Heart right ventricle (tissue), 16 donors: ENCODE measurements at regions not wholly inside any gene's neighbourhood (a gene's known extent, or its start where the extent isn't known, plus 50 kb on each side); places are given as distances from the start of the nearest gene placed in this dataset.

ENCODE experiments used
- ATAC-seq, 8 donors: fragments of 200-7000 bp; cut with Tn5 transposase; one replicate each; pipeline ENCODE4 v1.9.1; 2020; ENCODE audit warnings: mild to moderate bottlenecking in 8 of 8, moderate library complexity in 8 of 8, moderate number of reproducible peaks in 1 of 8
- DNase-seq, 2 donors: peaks; one replicate each; pipeline ENCODE4 v3.0.0-alpha.2; 2020
- H3K27ac ChIP-seq, 10 donors: fragments of 200-600 bp; sonication (generic) in 2 of 10; one replicate each; pipeline versions ENCODE4 v1.5.0 to v1.8.0; 2020 to 2022; ENCODE audit warnings: mild to moderate bottlenecking in 3 of 10
- H3K27me3 ChIP-seq, 7 donors: fragments of 200-600 bp; one replicate each; pipeline ENCODE4 v1.8.0; 2021 to 2022; ENCODE audit warnings: mild to moderate bottlenecking in 2 of 7
- H3K36me3 ChIP-seq, 9 donors: fragments of 200-600 bp; sonication (generic) in 1 of 9; one replicate each; pipeline versions ENCODE4 v1.5.0 to v1.8.0; 2020 to 2022; ENCODE audit warnings: mild to moderate bottlenecking in 2 of 9
- H3K4me1 ChIP-seq, 9 donors: fragments of 200-600 bp; sonication (generic) in 1 of 9; one replicate each; pipeline versions ENCODE4 v1.5.0 to v1.8.0; 2020 to 2022; ENCODE audit warnings: mild to moderate bottlenecking in 4 of 9
- H3K4me3 ChIP-seq, 10 donors: fragments of 200-600 bp; sonication (generic) in 2 of 10; one replicate each; pipeline versions ENCODE4 v1.5.0 to v1.8.0; 2020 to 2022; ENCODE audit warnings: mild to moderate bottlenecking in 7 of 10, moderate library complexity in 2 of 10
- H3K9me3 ChIP-seq, 11 donors: fragments of 200-600 bp in 10 of 11; sonication (generic) in 2 of 11; one replicate each; pipeline versions ENCODE4 v1.5.0 to v1.8.0; 2013 to 2022; ENCODE audit warnings: mild to moderate bottlenecking in 2 of 11, control low read depth in 1 of 11, moderate library complexity in 1 of 11
- WGBS, 2 donors: extraction: QIAGEN DNeasy Blood & Tissue Kit; methylation state at CpG; one replicate each; pipeline ENCODE4 v1.1.7; 2013; ENCODE audit warnings: inconsistent platforms in 1 of 2; 5-methylcytosine and 5-hydroxymethylcytosine counted together
- intact Hi-C, 10 donors: fragments of 100-400 bp; cut with DNase I; formaldehyde crosslinking; loops; one replicate each; pipeline versions ENCODE4 v1.11.1 to v1.14.2; 2022
- TF ChIP-seq, protein P1 (sequence below), 9 donors: fragments of 200-600 bp; sonication (generic) in 2 of 9; IDR thresholded peaks; one replicate each; pipeline versions ENCODE4 v1.5.0 to v1.8.0; 2021 to 2022; ENCODE audit warnings: antibody characterized with exemption in 9 of 9, mild to moderate bottlenecking in 5 of 9, moderate library complexity in 1 of 9
- donor health status: Arrhythmogenic right ventricular cardiomyopathy.
- donor health status: ischemic (EF 13 %, LVEDD 7.1; RV severe dilation, severe dysfunction).
- donor health status: healthy with polysubstance abuse.
- donor health status: DM: no; HTN: yes; CAD: no.
- donor health status: DM: no; HTN: no; CAD: no.
- donor health status: ischemic (EF 25% LVEDD 6.9; RV normal size, moderate dysfunction).
- donor health status: ischemic (EF 25% LVEDD 5.7; RV mildly dilated, moderate dysfunction).
- donor health status: healthy.
- donor health status: DM: yes; HTN: yes; CAD: no.
- donor health status: Ischemic cardiomyopathy.
- donor health status: ischemic (EF 35%, LVEDD 5.7; RV mildly dilated, moderate dysfunction).
- donor health status: nonischemic (EF 11% LVEDD 7.7; RV severe dilation, severe dysfunction).
- donor health status: DM: yes; HTN: yes; CAD: no.
- donor health status: PGD.
- donor health status: ischemic (EF 29% LVEDD 5.4; RV normal size, mild dysfunction).
- donor health status: nonischemic (EF 23%, LVEDD 6.1; RV moderate dilation, normal function).

GRCh38 chr5:74519679-74520078 is 120.8 kb downstream of the ENC1 start:
- intact Hi-C loops, result loop anchor here in 1 of 10 donors (5.0 kb wide), 1 partner anchor 713 kb away; no protein-coding TSS in a partner anchor
- WGBS, 2 donors, result 96 to 97% methylated on average over 4 of the region's 4 CpGs
- Histone ChIP-seq H3K9me3 (peaks cover 0 to 19% (median 0%) of the 10 kb centered on the region in 11 donors), H3K4me1 (peaks cover 0 to 19% (median 0%) of the 10 kb centered on the region in 9 donors), H3K4me3 (no peak overlapping the region), H3K27me3 (no peaks in the 10 kb centered on the region), H3K36me3 (no peaks in the 10 kb centered on the region), H3K27ac (no peak overlapping the region)
- TF ChIP-seq, protein P1, sequence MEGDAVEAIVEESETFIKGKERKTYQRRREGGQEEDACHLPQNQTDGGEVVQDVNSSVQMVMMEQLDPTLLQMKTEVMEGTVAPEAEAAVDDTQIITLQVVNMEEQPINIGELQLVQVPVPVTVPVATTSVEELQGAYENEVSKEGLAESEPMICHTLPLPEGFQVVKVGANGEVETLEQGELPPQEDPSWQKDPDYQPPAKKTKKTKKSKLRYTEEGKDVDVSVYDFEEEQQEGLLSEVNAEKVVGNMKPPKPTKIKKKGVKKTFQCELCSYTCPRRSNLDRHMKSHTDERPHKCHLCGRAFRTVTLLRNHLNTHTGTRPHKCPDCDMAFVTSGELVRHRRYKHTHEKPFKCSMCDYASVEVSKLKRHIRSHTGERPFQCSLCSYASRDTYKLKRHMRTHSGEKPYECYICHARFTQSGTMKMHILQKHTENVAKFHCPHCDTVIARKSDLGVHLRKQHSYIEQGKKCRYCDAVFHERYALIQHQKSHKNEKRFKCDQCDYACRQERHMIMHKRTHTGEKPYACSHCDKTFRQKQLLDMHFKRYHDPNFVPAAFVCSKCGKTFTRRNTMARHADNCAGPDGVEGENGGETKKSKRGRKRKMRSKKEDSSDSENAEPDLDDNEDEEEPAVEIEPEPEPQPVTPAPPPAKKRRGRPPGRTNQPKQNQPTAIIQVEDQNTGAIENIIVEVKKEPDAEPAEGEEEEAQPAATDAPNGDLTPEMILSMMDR (IDR thresholded peaks at IDR 0.05), result no peak
- no peak for ATAC-seq
- DNase-seq, result no peak

DNA sequence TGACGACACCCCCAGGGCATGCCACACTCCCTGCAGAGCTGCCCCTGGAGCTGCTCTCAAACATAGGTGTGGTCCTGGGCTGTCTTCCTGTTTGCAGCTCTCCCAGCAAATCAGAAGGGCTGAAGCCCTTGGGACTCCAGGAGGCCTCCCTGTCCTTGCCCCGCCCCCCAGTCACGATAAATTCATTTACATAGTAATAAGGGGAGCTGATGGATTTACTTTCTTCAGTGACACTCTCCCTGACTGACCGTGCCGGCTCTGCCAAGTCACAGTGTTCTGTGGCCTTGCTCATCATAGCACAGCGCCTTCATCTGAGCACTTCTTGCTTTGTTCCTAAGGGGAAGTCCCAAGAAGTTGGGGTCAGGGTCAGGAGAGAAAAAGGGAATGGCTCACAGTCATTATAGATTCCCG is 121.4 kb downstream of the ENC1 start:
- ATAC-seq (no peak), DNase-seq (no peak)
- Histone ChIP-seq H3K9me3 (peaks cover 0 to 17% (median 0%) of the 10 kb centered on the region in 11 donors), H3K36me3 (no peaks in the 10 kb centered on the region), H3K4me3 (no peak overlapping the region), H3K4me1 (peaks cover 0 to 19% (median 0%) of the 10 kb centered on the region in 9 donors), H3K27me3 (no peaks in the 10 kb centered on the region), H3K27ac (no peak overlapping the region)
- intact Hi-C loops, result no loop called here
- TF ChIP-seq, protein P1 (IDR thresholded peaks at IDR 0.05), result no peak
- WGBS, 2 donors, result 59 to 82% methylated on average over 7 of the region's 7 CpGs

- intact Hi-C loops, result no loop called here
- Histone ChIP-seq H3K9me3 (peaks cover 0 to 2% (median 0%) of the 10 kb centered on the region in 11 donors), H3K4me3 (no peak overlapping the region), H3K27me3 (no peaks in the 10 kb centered on the region), H3K36me3 (no peaks in the 10 kb centered on the region), H3K4me1 (peaks cover 0 to 19% (median 0%) of the 10 kb centered on the region in 9 donors), H3K27ac (peak overlapping the region in 4 of 10 donors; percentile 11 to 44 (median 31))
- DNase-seq (peak in 1 of 2 donors; percentile 22), ATAC-seq (peak in 7 of 8 donors; percentile 14 to 72 (median 62))
- TF ChIP-seq, protein P1 (IDR thresholded peaks at IDR 0.05), result no peak
Measured at GRCh38 chr5:74517700-74518099, 122.8 kb downstream of the ENC1 start.

DNA sequence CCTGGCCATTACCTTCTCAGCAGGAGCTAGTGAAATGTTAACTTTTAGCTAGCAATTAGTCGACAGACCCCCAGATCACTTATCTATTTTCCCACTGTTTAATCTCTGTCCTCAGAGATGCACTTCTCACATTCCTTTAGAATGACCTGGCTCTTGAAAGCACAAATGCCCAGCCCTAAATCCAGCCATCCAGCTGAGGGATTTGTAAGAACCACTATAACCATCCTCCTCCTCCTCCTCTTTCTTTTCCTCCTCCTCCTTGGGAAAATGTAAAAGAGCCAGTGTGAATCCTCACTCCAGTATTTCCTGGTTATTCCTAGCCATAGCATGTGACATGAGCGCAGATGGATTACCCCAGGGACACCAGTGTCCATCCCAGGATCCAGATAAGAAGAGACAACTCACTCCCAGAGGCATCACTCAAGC is 124.3 kb downstream of the ENC1 start:
- DNase-seq (peak in 1 of 2 donors; percentile 40), ATAC-seq (peak in 7 of 8 donors; percentile 32 to 82 (median 65))
- Histone ChIP-seq H3K4me1 (peaks cover 0 to 19% (median 0%) of the 10 kb centered on the region in 9 donors), H3K36me3 (no peaks in the 10 kb centered on the region), H3K27me3 (no peaks in the 10 kb centered on the region), H3K4me3 (no peak overlapping the region), H3K27ac (peak overlapping the region in 2 of 10 donors; percentile 1 to 34), H3K9me3 (no peaks in the 10 kb centered on the region)
- intact Hi-C loops, result no loop called here
- WGBS, 2 donors, result 63 to 70% methylated on average over 2 of the region's 2 CpGs
- TF ChIP-seq, protein P1 (IDR thresholded peaks at IDR 0.05), result no peak
